OCI-M2 (cell line): ENCODE measurements at regions not wholly inside any gene's neighbourhood (a gene's known extent, or its start where the extent isn't known, plus 50 kb on each side); places are given as distances from the start of the nearest gene placed in this dataset.

Source experiments
- DNase-seq: peaks from one replicate; lab custom pipeline; 2025; ENCODE audit not compliant: unreplicated experiment; lab: John Stamatoyannopoulos, UW

GRCh38 chr4:19010761-19011160, 989.2 kb upstream of the LCORL start:
- DNase-seq = no peak

GRCh38 chr4:19009881-19010280, 988.3 kb upstream of the LCORL start:
- no peak for DNase-seq

GRCh38 chr4:19005211-19005610, 983.7 kb upstream of the LCORL start:
- no peak for DNase-seq

- DNase-seq = no peak
These were observed 980.6 kb upstream of the LCORL start for GRCh38 chr4:19002170-19002569.

DNA sequence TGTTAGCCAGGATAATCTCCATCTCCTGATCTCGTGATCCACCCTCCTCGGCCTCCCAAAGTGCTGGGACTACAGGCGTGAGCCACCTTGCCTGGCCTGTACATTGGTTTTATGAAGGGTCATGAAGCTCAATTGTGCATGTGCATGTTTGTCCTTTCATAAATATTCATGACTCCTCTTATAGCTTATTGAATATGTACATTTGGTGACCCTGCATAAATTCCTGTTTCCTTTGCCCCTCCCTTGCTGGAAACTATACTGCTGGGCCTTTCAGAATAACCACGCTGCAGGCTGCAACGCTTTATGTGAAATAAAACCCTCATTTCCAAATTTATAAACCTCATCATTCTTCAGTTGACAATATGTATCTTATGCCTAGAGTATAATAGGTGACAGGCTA, 978.0 kb upstream of the LCORL start:
- no peak for DNase-seq

- no peak for DNase-seq
These were observed 959.7 kb upstream of the LCORL start for GRCh38 chr4:18981234-18981615.

DNA sequence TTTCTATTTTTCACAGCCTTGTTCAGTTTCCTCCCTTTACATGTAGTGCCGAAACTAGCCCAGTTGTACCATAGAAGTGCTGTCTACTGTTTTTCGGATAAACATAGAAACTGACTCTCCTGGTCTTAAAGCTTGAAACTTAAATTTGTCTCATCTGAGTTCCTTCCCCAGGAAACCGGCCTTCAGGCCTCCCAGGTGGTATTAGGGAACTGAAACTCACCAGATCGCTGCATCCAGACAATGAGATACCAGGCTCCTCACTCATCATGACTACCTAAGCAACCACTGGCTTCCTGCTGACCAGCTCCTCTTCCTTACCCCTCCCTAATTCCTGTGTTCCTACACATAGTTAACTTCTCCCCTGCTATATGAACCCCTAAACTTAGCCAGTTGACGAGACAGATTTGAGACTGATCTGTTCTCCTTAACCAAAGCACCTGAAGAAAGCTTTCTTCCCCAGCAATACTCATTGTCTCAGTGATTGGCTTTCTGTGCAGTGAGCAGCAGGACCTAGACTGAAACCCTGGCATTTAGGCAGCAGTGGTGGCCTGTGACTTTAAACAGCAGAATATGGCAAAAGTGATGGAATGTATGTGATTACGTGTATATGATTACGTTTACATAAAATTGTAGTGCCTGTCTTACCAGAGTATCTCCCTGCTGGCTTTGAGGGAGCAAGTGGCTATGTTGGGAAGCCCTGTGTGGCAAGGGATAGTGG, 959.1 kb upstream of the LCORL start:
- DNase-seq = no peak

GRCh38 chr4:18976884-18977283, 955.3 kb upstream of the LCORL start:
- DNase-seq = no peak

- DNase-seq = no peak
These were observed 954.6 kb upstream of the LCORL start for GRCh38 chr4:18975916-18976808.

GRCh38 chr4:18973296-18973695, 951.7 kb upstream of the LCORL start:
- DNase-seq = no peak

GRCh38 chr4:18961879-18962278, 940.3 kb upstream of the LCORL start:
- no peak for DNase-seq

DNA sequence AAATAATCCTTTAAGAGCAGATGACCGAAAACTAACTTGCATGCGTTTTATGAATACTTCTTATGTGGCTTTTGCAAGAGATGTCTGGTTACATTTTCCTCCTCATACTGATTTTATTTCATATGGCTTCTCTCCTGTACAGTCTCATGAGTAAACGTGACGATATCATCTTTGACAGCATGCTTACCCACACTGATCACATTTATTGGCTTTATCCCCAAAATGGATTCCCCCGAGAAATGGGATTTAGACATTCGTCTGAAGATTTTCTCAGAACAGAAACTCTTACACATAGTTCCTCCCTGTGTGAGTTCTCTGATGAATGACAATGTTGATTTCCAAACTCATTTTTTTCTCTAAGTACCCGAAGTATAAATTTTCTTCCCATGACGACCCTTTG, 939.7 kb upstream of the LCORL start:
- no peak for DNase-seq

- no peak for DNase-seq
These were observed 936.2 kb upstream of the LCORL start for GRCh38 chr4:18957716-18958115.

- DNase-seq = no peak
These were observed 933.0 kb upstream of the LCORL start for GRCh38 chr4:18954538-18954937.

DNA sequence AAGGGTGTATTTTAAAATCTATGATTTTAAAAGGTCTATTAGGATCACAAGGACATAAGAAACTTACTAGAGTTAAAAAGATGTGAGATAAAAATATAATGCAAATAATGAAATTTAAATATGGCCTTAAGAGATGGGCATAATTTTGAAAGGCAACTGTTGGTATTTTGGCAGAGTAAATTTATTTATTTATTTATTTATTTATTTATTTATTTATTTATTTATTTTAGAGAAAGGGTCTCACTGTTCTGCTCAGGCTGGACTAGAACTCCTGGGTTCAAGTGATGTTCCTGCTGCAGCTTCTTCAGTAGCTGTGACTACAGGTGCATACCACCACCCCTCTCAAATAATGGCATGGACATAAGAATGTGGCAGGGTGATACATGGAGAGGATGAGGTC, 932.1 kb upstream of the LCORL start:
- no peak for DNase-seq

DNA sequence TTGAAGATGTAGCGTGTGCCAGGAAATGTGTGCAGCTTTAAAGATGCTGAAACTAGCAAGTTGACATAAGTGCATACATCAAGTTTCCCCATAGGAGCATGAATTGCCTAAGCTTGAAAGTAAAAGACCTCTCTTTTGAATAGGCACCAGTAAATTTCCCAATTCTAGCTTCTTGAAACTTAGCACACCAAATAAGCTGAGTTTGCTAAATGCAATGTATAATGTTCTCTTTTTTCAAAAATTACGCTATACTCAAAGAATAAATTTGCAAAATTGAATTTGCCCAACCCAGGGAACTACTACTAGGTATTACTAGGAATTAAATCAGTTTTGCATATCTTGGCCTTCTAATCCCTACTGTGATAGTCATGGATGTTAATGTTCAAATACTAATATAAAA, 923.9 kb upstream of the LCORL start:
- no peak for DNase-seq

DNA sequence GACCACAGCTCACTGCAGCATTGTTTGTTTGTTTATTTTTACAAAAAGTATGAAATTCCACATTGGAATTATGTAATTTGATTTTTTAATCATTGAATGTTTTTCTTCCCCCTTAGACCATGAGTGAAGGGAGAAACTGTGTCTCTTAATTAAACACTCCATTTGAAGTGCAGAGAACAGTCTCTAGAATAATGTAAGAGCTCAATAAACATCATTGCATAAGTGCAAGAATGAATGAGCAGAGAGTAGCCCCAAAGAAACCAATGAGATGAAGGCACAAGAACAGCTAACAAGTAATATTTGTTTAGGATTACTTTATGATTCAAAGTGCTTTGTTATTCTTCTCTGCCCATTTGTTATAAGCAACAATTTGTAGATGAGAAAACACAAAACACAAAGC, 921.3 kb upstream of the LCORL start:
- no peak for DNase-seq

DNA sequence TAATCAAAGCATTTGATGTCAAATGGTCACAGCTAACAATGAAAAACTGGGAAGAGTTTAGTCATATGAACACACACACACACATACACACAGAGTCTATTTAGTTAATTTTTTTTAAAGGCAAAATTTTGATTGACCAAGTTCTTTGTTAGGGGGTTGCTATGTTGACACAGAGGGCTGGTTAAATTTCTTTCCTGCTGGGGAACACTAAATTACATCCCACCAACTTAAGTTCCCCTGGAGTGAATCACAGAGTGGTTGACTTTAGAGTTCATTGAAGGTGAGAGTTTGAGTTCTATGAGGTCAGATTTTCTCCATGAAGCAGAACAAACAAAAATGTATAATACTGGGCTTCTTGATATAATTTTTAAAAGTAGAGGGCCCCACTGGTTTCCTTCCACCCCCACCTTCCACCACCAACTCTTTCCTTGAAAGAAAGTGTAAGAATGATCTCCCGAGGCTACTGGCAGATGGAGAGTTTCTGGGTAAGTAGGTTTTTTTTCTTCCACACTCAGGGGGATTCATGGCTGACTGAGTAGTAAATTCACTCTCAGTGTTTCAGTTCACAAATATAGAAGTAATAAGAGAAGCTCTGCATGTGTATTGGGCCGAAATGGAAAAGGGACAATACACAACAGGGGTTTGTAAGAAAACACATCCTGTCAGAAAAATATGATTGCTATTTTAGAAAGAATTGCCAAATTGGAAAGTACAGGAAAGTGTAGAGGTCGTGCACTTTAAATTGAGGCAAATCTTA, 917.0 kb upstream of the LCORL start:
- no peak for DNase-seq

DNA sequence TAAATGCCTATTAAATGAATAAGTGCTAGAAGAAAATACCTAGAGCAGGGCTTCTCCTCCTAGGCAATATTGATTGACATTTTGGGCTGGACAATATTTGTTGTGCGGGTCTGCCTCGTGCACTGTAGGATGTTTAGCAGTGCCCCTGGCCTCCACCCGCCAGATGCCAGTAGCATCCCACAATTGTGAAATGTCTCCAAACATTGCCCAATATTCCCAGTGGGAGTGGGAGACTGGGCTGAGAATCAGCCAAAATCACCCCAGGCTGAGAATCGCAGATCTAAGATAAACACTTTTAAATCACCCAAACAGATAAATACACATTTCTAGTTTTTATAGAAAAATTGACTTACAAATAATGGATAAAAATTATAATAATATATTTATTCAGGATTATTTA, 916.2 kb upstream of the LCORL start:
- no peak for DNase-seq

DNA sequence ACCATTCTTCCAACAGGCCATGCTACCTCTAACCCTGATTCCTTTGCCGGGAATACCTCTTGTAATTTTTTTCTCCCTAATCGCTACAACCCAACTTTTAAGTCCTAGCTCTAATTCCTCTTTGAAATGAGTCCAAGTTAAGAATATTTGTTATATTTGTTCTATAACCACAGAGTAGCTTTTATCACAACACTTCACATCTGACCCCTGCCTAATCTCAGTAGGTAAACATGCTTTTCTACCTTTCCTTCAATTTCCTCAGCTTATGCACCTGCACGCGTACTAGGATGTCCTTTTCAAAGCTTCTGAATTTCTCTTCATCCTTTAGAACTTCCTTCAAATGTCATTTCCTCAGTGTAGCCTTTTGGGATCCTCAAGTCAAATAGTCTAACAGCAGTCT, 915.5 kb upstream of the LCORL start:
- DNase-seq = no peak

- DNase-seq = no peak
These were observed 914.2 kb upstream of the LCORL start for GRCh38 chr4:18935659-18936345.
